NCI-H526 (cell line): ENCODE measurements at regions not wholly inside any gene's neighbourhood (a gene's known extent, or its start where the extent isn't known, plus 50 kb on each side); places are given as distances from the start of the nearest gene placed in this dataset.

ENCODE experiments used
- DNase-seq, 2 experiments: peaks; one replicate each; lab custom pipeline; 2025; lab: John Stamatoyannopoulos, UW

DNA sequence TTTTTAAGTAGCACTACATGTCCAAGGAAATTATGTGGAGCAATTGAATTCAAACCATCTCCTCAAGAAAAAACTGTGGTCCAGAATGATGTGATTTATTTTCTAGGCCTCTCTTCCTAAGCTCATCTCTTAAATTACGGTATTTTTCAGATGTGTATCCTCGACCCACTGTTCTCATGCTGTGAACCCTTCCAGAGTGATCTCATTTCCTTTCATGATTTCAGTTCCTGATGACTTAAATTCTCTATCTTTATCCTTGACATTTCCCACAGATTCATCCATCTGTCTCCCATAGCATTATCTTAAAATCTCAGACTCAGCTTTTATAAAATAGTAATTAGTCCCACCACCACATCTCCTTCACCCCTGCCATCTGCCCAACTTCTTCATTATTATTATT lies 117.6 kb upstream of the SPRY2 start:
- DNase-seq: no peak

DNA sequence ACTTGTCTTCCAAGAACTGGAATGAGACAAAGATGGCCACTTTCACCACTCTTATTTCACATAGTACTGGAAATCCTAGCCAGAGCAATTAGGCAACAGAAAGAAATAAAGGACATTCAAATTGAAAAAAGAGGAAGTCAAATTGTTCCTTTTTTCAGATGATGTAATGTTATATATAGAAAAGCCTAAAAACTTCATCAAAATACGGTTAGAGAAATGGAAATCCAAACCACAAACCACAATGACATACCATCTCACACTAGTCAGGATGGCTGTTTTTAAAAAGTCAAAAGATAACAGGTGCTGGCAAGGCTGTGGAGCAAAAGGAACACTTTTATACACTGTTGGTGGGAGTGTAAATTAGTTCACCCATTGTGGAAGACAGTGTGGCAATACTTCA lies 113.3 kb upstream of the SPRY2 start:
- DNase-seq: no peak

DNA sequence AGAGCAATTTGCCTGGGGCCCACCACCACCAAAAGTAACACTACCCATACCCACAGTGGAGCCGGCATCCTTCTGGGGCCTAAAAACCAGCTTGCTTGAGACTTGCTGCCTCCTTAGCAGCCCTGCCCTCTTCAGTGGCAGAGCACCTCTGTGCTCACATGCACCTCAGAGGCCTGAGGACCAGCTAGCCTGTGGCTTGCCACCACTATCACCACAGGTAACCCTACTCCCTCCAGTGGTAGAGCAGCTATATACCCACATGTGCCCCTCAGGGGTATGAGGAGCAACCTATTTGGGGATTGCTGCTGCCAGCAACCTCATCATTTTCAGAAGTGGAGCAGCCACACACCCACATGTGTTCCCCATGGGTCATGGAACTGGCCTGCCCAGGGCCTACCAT lies 111.4 kb upstream of the SPRY2 start:
- no peak for DNase-seq

DNA sequence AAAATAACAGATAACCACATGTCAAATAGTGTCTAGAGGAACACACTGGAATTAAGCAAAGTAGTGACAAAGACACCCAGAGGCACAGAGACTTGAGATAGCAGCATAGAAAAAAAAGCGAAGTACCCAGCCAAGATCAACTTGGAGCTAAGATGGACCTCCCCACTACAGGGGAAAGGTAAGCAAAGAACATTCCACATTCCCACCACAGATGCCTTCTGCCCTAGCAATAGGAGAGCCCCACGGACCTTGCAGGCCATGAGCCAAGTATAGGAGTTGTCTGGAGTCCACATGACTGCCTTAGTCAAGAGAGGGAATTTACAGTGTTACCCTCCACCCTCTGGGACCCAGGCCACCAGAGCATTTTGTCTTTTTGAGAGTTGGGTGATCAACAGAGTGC lies 110.7 kb upstream of the SPRY2 start:
- DNase-seq: no peak

DNA sequence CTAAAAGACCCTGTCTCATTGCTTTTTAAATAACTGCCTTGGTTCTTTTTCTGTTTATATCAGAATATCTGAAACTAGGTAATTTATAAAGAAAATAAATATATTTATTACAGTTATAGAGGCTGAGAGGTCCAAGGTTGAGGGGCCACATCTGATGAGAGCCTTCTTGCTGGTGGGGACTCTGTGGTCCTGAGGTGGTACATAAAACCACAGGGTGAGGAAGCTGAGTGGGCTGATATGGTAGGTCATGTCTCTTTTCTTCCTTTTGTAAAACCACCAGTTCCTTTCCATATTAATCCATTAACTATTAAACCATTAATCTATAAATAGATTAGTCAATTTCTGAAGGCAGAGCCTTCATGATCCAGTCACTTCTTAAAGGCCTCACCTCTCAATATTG lies 109.5 kb upstream of the SPRY2 start:
- no peak for DNase-seq

DNA sequence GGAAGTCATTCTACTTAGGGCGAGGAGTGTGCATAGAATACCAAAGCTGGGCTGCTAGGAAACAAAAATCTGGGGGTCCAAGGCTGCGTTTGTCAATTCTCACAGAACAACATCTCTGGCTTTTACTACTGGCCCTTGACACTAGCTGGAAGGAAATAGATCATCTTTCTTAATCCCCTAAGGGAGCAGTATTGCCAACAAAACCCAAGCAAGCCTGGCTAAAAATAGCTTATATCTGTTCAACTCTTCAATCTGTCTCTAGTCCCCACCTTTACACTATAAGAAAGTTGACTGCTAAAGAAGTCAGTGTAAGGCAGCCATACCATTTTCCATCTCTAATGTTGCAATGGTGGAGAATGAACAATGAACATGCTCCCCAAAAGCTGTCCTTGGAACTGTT lies 107.8 kb upstream of the SPRY2 start:
- DNase-seq: no peak

DNA sequence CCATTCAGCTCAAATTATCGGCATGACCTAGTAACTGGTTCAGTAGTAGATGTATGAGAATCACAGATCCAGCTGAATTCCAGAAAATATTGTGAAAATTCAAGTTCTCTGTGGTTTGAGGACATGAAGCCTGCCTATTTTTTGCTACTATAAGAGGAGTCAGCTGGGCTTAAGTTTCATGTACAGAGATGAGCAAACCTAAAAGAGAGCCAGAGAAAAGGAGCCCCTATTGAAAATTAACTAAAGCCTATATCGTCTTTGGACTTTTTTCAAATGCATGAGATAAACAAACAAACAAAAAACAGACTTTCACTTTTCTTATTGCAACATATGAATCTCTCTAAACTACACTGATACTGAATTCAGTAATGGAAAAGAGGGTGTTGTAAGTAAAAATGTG lies 106.8 kb upstream of the SPRY2 start:
- no peak for DNase-seq

DNA sequence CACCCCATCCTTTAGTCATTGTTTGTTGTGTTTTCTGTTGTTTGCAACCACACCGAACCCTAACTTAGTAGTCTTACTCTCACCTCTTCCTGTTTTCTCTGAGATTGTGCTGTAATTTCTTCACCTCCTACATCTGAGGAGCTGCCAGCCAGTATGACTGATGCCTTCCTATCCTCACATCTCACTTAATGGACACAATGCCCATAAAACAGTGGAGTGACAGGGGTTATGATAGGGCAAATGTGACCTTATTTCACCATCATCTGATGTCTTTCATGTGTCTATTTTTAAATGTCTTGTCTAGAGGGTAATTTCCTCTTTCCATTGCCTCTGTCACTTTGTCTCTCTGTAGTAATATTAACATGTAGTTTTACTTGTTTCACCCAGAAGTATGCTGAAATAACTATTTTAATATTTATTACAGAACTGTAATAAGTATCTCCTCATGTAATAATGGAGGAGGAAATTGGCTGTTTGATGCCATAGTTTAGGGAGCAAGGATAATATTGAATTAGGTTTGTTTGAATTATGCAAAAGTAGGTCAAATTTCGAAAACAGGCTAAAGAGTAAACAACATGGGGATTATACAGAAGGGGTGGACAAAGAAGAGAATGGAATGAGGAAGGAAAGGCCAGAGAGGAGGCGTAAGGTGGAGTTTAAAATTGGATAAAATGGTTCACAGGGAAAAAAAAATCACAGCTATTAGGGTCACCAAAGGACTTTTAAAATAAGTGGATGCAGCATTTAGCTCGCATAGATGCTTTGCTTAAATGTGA lies 103.5 kb upstream of the SPRY2 start:
- no peak for DNase-seq

DNA sequence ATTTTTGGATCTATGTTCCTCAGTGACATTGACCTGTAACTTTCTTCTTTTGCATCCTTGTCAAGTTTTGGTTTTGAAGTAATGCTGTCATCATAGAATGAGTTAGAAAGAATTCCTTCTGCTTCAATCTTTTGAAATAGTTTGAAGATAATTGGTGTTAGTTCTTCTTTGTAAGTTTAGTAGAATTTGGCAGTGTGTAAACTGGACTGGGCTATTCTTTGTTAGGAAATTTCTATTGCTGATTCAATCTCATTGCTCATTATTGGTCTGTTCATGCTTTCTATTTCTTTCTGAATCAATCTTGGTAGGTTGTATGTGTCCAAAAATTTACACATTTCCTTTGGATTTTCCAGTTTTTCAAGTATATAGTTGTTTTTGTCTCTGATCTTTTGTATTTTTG lies 101.7 kb upstream of the SPRY2 start:
- DNase-seq: no peak

DNA sequence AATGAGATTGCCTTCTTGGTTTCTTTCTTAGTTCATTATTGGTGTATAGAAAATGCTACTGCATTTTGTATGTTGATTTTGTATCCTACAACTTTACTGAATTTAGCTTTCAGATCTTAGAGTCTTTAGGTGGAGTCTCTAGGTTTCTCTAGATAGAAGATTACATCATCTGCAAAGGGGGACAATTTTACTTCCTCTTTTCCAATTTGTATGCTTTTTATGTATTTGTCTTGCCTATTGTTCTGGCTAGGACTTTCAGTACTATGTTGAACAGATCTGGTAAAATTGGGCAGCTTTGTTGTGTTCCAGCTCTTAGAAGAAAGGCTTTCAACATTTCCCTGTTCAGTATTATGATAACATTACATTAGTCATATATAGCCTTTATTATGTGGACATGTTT lies 101.0 kb upstream of the SPRY2 start:
- DNase-seq: no peak

DNA sequence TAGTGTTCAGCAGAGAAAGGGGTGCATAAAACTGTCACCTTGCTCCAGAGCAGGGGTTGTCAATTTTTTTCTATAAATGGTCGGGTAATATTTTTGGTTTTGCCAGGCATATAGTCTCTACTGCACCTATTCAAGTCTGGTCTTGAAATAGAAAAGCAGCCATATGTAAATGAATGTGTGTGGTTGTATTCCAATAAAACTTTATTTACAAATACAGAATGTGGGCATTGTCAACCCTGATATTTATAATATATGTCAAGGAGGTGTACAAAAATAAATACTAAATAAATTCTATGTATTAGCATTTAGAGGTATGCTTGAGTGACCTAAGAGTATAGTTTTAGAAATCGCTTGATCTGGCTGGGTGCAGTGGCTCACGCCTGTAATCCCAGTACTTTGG lies 97.6 kb upstream of the SPRY2 start:
- DNase-seq: no peak

DNA sequence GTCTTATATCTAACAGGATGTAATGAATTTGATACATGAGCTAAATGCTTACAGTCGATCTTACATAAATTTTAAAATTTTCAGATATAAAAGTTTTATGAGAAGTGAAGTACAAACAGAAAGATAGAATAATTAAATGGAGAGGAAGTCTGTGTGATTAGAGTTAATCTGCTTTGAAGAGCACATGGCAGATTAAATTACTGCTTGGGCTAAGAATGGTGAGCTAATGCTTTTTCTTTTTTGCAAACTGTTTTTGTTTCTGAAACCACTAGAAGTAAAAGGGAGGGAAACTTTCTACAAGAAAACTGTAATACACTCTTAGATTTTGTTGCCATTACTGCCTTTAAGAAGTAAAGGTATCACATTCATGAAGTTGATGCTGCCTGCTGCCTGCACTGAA lies 96.3 kb upstream of the SPRY2 start:
- no peak for DNase-seq

DNA sequence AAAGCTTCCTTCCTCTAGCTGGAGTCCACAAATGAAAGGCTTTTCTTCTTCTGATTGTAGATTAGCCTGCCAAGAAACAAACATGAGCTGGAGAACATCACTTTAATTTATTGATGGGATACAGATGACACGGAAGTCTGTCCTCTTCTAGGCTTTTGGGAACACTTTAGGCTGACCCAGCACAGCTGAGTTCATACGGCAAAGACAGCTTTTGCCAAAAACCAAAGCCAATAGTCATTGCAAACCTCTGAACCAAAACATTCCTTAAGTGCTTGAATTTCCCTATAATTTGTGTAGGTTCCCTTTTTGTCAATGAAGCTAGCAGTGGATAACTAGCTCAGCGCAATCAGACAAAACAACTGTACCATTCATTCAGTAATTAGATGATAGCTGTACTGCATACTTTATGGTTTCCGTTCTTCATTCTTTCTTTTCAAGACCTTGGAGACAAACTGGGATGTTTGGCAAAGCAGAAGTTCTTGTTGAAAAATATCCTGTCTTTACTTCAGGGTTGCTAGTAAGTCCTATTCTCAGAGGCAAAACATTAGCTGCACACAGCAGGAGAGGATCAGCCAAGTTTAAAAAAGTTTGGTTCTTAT lies 95.7 kb upstream of the SPRY2 start:
- no peak for DNase-seq

DNA sequence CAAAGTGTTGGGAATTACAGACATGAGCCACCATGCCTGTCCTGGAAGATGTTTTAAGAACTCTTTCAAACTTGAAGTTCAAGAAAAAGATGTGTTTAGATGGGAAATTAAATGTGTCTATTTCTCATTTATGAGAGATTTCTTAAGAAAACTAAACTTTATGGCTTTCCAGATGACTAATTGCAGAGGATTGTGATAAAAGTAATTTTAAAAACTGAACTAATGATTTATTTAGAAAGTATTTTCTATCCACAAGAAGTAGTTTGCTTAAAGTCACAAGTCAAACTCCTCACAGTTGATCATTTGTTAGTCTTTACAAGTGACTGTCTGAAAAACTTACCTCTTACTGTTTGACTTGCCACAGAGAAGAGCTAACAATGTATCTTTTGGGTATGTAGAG lies 89.6 kb upstream of the SPRY2 start:
- no peak for DNase-seq

DNA sequence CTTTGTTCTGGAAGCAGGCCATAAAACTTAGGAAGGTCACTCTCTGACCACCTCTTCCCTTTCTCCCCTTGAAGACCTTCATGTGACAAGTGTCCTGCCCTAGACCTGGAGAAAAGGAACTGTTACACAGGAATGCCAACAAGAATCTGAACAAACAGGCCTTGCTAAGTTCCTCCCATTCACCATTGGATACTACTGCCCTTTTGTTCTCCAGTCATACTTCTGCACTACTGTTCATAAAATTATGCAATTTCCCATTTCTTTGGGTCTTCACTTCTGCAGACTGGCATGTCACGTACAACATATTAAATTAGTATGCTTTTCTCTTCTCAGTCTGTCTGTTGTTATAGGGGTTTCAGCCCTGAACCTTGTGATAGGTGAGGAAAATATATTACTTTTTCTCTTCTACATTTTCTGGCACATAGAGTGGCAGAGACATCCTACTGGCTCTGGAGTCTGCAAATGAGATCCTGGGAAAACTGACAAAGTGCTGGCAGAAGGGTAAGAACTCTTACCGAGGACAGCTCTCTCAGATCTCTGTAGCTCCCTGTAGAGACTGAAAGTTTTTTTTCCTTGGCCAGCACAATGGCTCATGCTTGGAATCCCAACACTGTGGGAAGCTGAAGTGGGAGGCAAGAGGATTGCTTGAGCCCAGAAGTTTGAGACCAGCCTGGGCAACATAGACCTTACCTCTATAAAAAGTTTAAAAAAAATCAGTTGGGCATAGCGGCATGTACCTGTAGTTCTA lies 87.6 kb upstream of the SPRY2 start:
- DNase-seq: no peak

DNA sequence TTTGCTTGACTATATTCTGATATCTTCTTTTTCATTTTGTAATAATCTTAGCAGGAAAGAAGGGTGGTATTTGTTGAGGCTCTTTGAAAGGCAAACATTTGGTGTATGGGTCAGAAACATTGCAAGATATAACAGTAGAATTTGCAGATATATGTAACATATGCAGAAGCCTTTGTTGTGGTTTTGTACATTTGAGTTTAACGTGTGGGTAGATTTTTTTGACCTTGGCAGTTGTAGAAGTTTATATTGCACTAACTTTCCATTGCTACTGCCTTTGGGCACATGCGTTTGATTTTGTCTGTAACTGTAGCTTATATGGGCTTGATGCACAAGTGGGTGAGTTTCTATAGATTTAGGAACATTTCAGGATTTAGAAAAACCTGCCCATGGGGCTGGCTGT lies 78.5 kb upstream of the SPRY2 start:
- DNase-seq: no peak

DNA sequence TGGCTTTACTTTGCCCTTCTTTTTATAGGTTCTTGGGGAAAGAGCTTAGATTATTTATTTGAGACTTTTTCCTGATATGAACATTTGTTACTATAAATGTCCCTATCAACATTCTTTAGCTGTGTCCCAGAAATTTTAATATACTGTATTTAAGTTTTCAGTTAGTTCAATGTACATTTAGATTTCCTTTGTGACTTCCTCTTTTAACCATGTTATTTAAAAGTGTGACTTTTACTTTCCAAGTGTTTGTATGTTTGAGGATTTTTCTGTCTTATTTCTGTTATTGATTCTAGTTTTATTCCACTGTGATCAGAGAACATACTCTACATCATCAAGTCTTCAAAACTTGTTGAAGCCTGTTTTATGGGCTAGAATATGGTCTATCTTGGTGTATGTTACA lies 72.7 kb upstream of the SPRY2 start:
- no peak for DNase-seq

DNA sequence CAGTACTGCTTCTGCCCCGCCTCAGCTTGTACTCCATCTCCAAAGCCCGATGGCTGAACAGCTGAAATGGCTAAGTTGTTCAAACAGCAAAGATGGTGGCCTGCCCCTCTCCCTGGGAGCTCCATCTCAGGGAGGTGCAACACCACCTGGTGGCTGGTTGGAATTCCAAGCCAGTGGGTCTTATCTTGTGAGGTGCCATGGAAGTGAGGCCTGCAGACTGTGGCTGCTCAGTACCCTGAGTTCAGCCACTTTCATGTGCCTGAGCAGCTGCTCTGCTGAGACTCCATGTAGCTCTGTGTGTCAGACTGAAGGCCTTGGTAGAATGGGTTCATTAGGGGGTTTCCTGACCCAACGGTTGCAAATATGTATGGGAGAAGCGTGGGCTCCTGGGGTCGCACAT lies 67.3 kb upstream of the SPRY2 start:
- DNase-seq: peak in 1 of 2 experiments; percentile 45

DNA sequence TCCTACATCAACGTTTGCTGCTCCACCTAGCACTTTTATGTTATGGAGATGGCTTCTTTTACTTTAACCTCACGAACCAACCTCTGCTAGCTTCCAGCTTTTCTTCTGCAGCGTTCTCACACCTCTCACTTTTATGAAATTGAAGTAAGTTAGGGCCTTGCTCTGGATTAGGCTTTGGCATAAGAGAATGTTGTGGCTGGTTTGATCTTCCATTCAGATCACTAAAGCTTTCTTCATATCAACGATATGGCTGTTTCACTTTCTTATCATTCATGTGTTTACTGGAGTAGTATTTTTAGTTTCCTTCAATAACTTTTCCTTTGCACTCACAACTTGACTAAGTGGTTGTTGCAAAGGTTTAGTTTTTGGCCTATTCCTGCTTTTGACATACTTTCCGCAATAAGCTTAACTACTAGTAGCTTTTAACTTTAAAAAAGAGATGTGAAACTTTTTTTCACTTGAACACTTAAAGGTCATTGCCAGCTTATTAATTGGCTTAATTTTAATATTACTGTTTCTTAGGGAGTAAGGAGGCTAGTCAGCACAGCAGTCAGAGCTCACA lies 60.0 kb upstream of the SPRY2 start:
- DNase-seq: no peak

DNA sequence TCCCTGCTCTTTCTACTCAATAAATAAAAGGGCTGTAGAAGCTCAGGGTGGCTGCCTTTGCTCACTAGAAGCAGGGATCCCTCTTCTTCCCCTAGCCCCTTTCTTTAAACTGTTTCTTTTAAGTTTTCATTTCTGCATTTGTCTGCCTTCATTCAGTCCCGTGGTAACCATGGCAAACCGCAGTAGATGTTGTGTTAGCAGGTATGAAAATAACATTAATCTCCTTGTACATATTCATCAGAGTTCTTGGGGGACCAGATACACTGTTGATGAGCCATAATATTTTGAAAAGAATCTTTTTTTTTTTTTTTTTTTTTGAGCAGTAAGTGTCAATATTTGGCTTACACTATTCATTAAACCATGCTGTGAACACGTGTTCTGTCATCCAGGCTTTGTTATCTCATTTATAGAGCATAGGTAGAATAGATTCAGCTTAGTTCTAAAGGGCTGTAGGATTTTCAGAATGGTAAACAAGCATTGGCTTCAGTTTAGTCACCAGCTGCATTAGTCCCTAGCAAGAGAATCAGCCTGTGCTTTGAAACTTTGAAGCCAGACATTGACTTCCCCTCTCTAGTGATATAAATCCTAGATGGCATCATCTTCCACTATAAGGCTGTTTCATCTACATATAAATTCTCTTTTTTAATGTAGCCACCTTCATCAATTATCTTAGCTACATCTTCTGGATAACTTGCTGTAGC lies 59.4 kb upstream of the SPRY2 start:
- DNase-seq: no peak

DNA sequence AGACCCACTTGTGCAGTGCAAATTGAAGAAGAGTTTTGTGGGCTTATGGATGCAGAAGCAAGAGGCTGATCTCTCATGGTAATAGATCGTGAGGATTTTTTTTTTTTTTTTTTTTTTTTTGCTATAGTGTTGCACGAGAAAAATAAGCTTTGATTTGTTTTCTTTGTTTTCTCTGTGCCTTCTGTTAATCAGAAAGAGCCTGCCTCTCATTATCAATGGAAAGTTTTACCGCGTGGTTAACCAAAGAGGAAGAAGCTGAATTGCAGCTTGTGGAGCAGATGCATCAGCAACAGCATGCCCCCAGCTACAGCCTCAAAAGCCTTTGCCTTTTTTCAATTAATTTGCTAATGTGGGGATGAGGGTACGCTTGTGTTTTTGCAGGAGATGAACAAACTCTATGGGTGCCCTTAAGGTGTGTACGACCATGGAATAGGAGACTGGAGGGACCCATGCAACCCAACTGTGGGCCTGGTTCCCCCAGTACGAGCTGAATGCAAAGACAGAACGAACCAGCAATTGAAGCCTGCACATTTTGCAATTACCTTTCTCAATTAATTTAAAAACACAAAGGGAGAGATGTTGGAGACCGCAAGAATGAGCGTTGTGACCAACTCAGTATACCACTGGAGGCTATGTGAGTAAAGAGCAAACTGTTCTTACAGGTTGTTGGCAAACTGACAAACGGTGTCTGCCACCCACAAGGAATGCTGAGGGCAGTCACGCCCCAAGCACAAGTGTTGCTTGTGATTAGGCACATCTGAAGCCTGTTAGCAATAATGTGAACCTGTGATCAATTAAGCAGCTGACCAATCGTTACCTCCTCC lies 58.6 kb upstream of the SPRY2 start:
- DNase-seq: no peak
